ENCODE measurements at regions not wholly inside any gene's neighbourhood (a gene's known extent, or its start where the extent isn't known, plus 50 kb on each side); places are given as distances from the start of the nearest gene placed in this dataset.

DNA sequence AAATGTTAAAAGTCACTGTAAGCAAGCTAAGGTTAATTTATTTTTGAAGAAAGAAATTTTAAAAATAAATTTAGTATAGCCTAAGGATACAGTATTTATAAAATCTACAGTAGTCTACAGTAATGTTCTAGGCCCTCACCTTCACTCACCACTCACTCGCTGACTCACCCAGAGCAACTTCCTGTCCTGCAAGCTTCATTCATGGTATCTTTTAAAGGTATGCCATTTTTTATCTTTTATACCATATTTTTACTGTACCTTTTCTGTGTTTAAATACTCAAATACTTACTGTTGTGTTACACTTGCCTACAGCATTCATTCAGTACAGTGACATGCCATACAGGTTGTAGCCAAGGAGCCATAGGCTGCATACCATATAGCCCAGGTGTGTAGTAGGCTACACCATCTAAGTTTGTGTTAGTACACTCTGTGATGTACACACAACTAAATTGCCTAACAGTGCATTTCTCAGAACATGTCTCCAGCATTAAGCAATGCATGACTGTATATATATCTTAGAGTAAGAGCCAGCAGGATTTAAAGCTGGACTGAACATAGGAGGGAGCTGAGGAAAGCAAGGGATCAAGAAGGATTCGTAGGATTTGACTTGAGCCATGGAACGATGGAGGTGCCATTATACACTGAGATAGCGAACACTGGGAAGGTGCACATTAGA lies 83.1 kb upstream of the KLF7 start:
- TF ChIP-seq, protein P1, sequence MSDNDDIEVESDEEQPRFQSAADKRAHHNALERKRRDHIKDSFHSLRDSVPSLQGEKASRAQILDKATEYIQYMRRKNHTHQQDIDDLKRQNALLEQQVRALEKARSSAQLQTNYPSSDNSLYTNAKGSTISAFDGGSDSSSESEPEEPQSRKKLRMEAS (IDR thresholded peaks at IDR 0.05) = no peak
- TF ChIP-seq GABPA (IDR thresholded peaks at IDR 0.05 in 1 of 2, conservative IDR thresholded peaks at IDR 0.05 in 1 of 2) (no peak), TAF1 (conservative IDR thresholded peaks at IDR 0.05) (no peak), CTCF (IDR thresholded peaks at IDR 0.05; ENCODE audit: low read depth, low read length, missing input control) (no peak), ATF3 (IDR thresholded peaks at IDR 0.05) (no peak), RXRA (IDR thresholded peaks at IDR 0.05) (no peak), RAD21 (IDR thresholded peaks at IDR 0.05) (no peak), SP1 (IDR thresholded peaks at IDR 0.05) (no peak), JUND (IDR thresholded peaks at IDR 0.05) (no peak), YY1 (IDR thresholded peaks at IDR 0.05) (no peak), EGR1 (IDR thresholded peaks at IDR 0.05; ENCODE audit: low read depth in 2 of 2) (no peak)
- TF ChIP-seq, protein P2, sequence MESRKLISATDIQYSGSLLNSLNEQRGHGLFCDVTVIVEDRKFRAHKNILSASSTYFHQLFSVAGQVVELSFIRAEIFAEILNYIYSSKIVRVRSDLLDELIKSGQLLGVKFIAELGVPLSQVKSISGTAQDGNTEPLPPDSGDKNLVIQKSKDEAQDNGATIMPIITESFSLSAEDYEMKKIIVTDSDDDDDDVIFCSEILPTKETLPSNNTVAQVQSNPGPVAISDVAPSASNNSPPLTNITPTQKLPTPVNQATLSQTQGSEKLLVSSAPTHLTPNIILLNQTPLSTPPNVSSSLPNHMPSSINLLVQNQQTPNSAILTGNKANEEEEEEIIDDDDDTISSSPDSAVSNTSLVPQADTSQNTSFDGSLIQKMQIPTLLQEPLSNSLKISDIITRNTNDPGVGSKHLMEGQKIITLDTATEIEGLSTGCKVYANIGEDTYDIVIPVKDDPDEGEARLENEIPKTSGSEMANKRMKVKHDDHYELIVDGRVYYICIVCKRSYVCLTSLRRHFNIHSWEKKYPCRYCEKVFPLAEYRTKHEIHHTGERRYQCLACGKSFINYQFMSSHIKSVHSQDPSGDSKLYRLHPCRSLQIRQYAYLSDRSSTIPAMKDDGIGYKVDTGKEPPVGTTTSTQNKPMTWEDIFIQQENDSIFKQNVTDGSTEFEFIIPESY (IDR thresholded peaks at IDR 0.05) = no peak
- TF ChIP-seq, protein P3, sequence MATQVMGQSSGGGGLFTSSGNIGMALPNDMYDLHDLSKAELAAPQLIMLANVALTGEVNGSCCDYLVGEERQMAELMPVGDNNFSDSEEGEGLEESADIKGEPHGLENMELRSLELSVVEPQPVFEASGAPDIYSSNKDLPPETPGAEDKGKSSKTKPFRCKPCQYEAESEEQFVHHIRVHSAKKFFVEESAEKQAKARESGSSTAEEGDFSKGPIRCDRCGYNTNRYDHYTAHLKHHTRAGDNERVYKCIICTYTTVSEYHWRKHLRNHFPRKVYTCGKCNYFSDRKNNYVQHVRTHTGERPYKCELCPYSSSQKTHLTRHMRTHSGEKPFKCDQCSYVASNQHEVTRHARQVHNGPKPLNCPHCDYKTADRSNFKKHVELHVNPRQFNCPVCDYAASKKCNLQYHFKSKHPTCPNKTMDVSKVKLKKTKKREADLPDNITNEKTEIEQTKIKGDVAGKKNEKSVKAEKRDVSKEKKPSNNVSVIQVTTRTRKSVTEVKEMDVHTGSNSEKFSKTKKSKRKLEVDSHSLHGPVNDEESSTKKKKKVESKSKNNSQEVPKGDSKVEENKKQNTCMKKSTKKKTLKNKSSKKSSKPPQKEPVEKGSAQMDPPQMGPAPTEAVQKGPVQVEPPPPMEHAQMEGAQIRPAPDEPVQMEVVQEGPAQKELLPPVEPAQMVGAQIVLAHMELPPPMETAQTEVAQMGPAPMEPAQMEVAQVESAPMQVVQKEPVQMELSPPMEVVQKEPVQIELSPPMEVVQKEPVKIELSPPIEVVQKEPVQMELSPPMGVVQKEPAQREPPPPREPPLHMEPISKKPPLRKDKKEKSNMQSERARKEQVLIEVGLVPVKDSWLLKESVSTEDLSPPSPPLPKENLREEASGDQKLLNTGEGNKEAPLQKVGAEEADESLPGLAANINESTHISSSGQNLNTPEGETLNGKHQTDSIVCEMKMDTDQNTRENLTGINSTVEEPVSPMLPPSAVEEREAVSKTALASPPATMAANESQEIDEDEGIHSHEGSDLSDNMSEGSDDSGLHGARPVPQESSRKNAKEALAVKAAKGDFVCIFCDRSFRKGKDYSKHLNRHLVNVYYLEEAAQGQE (IDR thresholded peaks at IDR 0.05) = no peak

All from liver (tissue), 3 donors.